WTC11 (cell line): ENCODE measurements at regions not wholly inside any gene's neighbourhood (a gene's known extent, or its start where the extent isn't known, plus 50 kb on each side); places are given as distances from the start of the nearest gene placed in this dataset.

Experiments
- ATAC-seq: fragments of 200-7000 bp; cut with Tn5 transposase; 2 replicates; pipeline ENCODE4 v1.10.0; 2021; ENCODE audit warnings: mild to moderate bottlenecking, moderate library complexity
- CTCF ChIA-PET: fragments of 300-600 bp; sonication (Branson Sonifier 250); formaldehyde crosslinking; loops from one replicate; lab custom pipeline; 2021; ENCODE audit warnings: antibody characterized with exemption; lab: Charles Lee
- POLR2A ChIA-PET: fragments of 350-600 bp; sonication (Branson Sonifier 250); formaldehyde crosslinking; loops from one replicate; lab custom pipeline; 2021; ENCODE audit warnings: antibody characterized with exemption; lab: Charles Lee
- DNase-seq: peaks from one replicate; pipeline ENCODE4 v3.0.0; 2021; ENCODE audit warnings: low spot score
- H3K27ac Mint-ChIP-seq: 2 replicates; pipeline ENCODE4 v1.8.0; 2021; ENCODE audit warnings: mixed read lengths
- H3K27me3 Mint-ChIP-seq: 2 replicates; pipeline ENCODE4 v1.8.0; 2021; ENCODE audit warnings: low read depth, mild to moderate bottlenecking, moderate library complexity, mixed read lengths
- H3K36me3 Mint-ChIP-seq: 2 replicates; pipeline ENCODE4 v1.8.0; 2021; ENCODE audit warnings: mixed read lengths
- H3K4me1 Mint-ChIP-seq: 2 replicates; pipeline ENCODE4 v1.8.0; 2022; ENCODE audit warnings: mixed read lengths
- H3K4me3 Mint-ChIP-seq: 2 replicates; pipeline ENCODE4 v1.8.0; 2021; ENCODE audit warnings: mild to moderate bottlenecking, moderate library complexity, mixed read lengths
- H3K9me3 Mint-ChIP-seq: 2 replicates; pipeline ENCODE4 v1.8.0; 2021; ENCODE audit warnings: mixed read lengths
- AR ChIP-seq: fragments of 250-450 bp; sonication (Bioruptor Pico); IDR thresholded peaks from 2 replicates; pipeline ENCODE4 v1.9.0; 2021; ENCODE audit warnings: mild to moderate bottlenecking
- ATF1 ChIP-seq: sonication (generic); formaldehyde crosslinking; IDR thresholded peaks from 2 replicates; pipeline ENCODE4 v1.8.1; 2023; ENCODE audit warnings: mild to moderate bottlenecking, moderate library complexity, missing genetic modification reagents
- CBFB ChIP-seq: sonication (generic); formaldehyde crosslinking; IDR thresholded peaks from 2 replicates; pipeline ENCODE4 v1.8.1; 2022; ENCODE audit warnings: mild to moderate bottlenecking, low read depth, missing genetic modification reagents
- CDX4 ChIP-seq: fragments of 250-450 bp; sonication (Bioruptor Pico); IDR thresholded peaks from 2 replicates; pipeline ENCODE4 v1.9.0; 2021; ENCODE audit warnings: moderate library complexity, mild to moderate bottlenecking, inconsistent platforms, borderline replicate concordance
- ESRRA ChIP-seq: sonication (generic); formaldehyde crosslinking; IDR thresholded peaks from 2 replicates; pipeline ENCODE4 v1.8.1; 2022; ENCODE audit warnings: mild to moderate bottlenecking, missing genetic modification reagents, borderline replicate concordance
- FOXP4 ChIP-seq: sonication (generic); formaldehyde crosslinking; IDR thresholded peaks from 2 replicates; pipeline ENCODE4 v1.8.0; 2022; ENCODE audit warnings: mild to moderate bottlenecking, missing genetic modification reagents
- GRHL2 ChIP-seq: fragments of 250-450 bp; sonication (Bioruptor Pico); IDR thresholded peaks from 2 replicates; pipeline ENCODE4 v1.8.0; 2022; ENCODE audit warnings: mild to moderate bottlenecking, moderate library complexity; ENCODE audit not compliant: insufficient replicate concordance, severe bottlenecking
- IRF1 ChIP-seq: sonication (generic); formaldehyde crosslinking; IDR thresholded peaks from 2 replicates; pipeline ENCODE4 v1.8.0; 2023; ENCODE audit warnings: missing genetic modification reagents
- MYBL2 ChIP-seq: sonication (generic); formaldehyde crosslinking; IDR thresholded peaks from 2 replicates; pipeline ENCODE4 v1.8.1; 2023; ENCODE audit warnings: mild to moderate bottlenecking, moderate library complexity, missing genetic modification reagents
- OVOL2 ChIP-seq: fragments of 250-450 bp; sonication (Bioruptor Pico); IDR thresholded peaks from 2 replicates; pipeline ENCODE4 v1.9.0; 2021; ENCODE audit warnings: mild to moderate bottlenecking, borderline replicate concordance
- PRRX2 ChIP-seq: fragments of 250-450 bp; sonication (Bioruptor Pico); IDR thresholded peaks from 2 replicates; pipeline ENCODE4 v1.8.0; 2021; ENCODE audit warnings: mild to moderate bottlenecking
- RORB ChIP-seq: fragments of 250-450 bp; sonication (Bioruptor Pico); IDR thresholded peaks from 2 replicates; pipeline ENCODE4 v1.9.0; 2021; ENCODE audit warnings: mild to moderate bottlenecking
- SOX15 ChIP-seq: fragments of 250-450 bp; sonication (Bioruptor Pico); IDR thresholded peaks from 2 replicates; pipeline ENCODE4 v1.9.0; 2021; ENCODE audit warnings: mild to moderate bottlenecking
- TCF7 ChIP-seq: sonication (generic); formaldehyde crosslinking; IDR thresholded peaks from 2 replicates; pipeline ENCODE4 v1.8.0; 2022; ENCODE audit warnings: mild to moderate bottlenecking, low read depth, missing genetic modification reagents, moderate library complexity
- TEAD4 ChIP-seq: sonication (generic); formaldehyde crosslinking; IDR thresholded peaks from 2 replicates; pipeline ENCODE4 v1.8.0; 2022; ENCODE audit warnings: mild to moderate bottlenecking, missing genetic modification reagents
- ZMAT4 ChIP-seq: fragments of 250-450 bp; sonication (Bioruptor Pico); IDR thresholded peaks from 2 replicates; pipeline ENCODE4 v1.9.0; 2021; ENCODE audit warnings: mild to moderate bottlenecking
- ZNF232 ChIP-seq: sonication (generic); formaldehyde crosslinking; IDR thresholded peaks from 2 replicates; pipeline ENCODE4 v1.8.0; 2022; ENCODE audit warnings: mild to moderate bottlenecking, missing genetic modification reagents
- ZNF281 ChIP-seq: sonication (generic); formaldehyde crosslinking; IDR thresholded peaks from 2 replicates; pipeline ENCODE4 v1.8.0; 2023; ENCODE audit warnings: mild to moderate bottlenecking, missing genetic modification reagents
- ZNF317 ChIP-seq: sonication (generic); formaldehyde crosslinking; IDR thresholded peaks from 2 replicates; pipeline ENCODE4 v1.8.1; 2023; ENCODE audit warnings: low read depth, mild to moderate bottlenecking, moderate library complexity, missing genetic modification reagents, borderline replicate concordance
- ZNF416 ChIP-seq: fragments of 250-450 bp; sonication (Bioruptor Pico); IDR thresholded peaks from 2 replicates; pipeline ENCODE4 v1.9.0; 2021; ENCODE audit warnings: mild to moderate bottlenecking, inconsistent platforms
- ZNF512 ChIP-seq: sonication (generic); formaldehyde crosslinking; IDR thresholded peaks from 2 replicates; pipeline ENCODE4 v1.8.1; 2022; ENCODE audit warnings: missing genetic modification reagents, borderline replicate concordance

- no peak for TF ChIP-seq FOXP4 (CRISPR knock-in tag)
- no peak for TF ChIP-seq ZNF232
- no peak for TF ChIP-seq ZNF416 (CRISPR knock-in tag)
- TF ChIP-seq OVOL2: no peak
- TF ChIP-seq RORB (CRISPR knock-in tag): no peak
- no peak for TF ChIP-seq SOX15 (CRISPR knock-in tag)
- TF ChIP-seq, all 79 proteins: peak for 0
Measured at GRCh38 chr9:86459599-86460155, 105.5 kb upstream of the TUT7 start (continued).

- no peak for ATAC-seq
- DNase-seq: no peak
- peaks cover 2% of the 10 kb centered on the region; the same call in 1 of the 2 replicates for H3K27me3 Mint-ChIP-seq
- H3K36me3 Mint-ChIP-seq: no peaks in the 10 kb centered on the region
- no peaks in the 10 kb centered on the region for H3K9me3 Mint-ChIP-seq
- H3K27ac Mint-ChIP-seq: no peak overlapping the region
- ChIA-PET POLR2A (no interaction called here), CTCF (interaction anchor here (2.4 kb wide), 1 partner anchor 25 kb away, joined by 14 read pairs; no protein-coding TSS in a partner anchor)
- no peaks in the 10 kb centered on the region; the same call in 1 of the 2 replicates for H3K4me1 Mint-ChIP-seq
- TF ChIP-seq GRHL2: no peak
- TF ChIP-seq AR: no peak
- no peak for TF ChIP-seq PRRX2 (CRISPR knock-in tag)
- no peak for TF ChIP-seq IRF1 (CRISPR knock-in tag)
- no peak overlapping the region for H3K4me3 Mint-ChIP-seq
Measured at GRCh38 chr9:86459191-86459590, 105.0 kb upstream of the TUT7 start.

GRCh38 chr9:86458191-86458855 is 104.1 kb upstream of the TUT7 start:
- DNase-seq: no peak
- no peaks in the 10 kb centered on the region; the same call in 1 of the 2 replicates for H3K27me3 Mint-ChIP-seq
- TF ChIP-seq TCF7 (CRISPR knock-in tag): no peak
- TF ChIP-seq ZNF317: no peak
- TF ChIP-seq TEAD4 (CRISPR knock-in tag): no peak
- TF ChIP-seq CBFB (CRISPR knock-in tag): no peak
- no peak for TF ChIP-seq IRF1 (CRISPR knock-in tag)
- no peak for TF ChIP-seq MYBL2 (CRISPR knock-in tag)
- no peak for TF ChIP-seq ZNF281 (CRISPR knock-in tag)
- TF ChIP-seq ZNF512 (CRISPR knock-in tag): no peak
- no peak for TF ChIP-seq ZMAT4 (CRISPR knock-in tag)
- TF ChIP-seq CDX4 (CRISPR knock-in tag): no peak
- no peak for TF ChIP-seq ESRRA (CRISPR knock-in tag)
- TF ChIP-seq ATF1 (CRISPR knock-in tag): no peak
- TF ChIP-seq, all 79 proteins: peak for 0
- Mint-ChIP-seq H3K4me3 (no peak overlapping the region), H3K36me3 (no peaks in the 10 kb centered on the region), H3K27ac (no peak overlapping the region; the same call in 1 of the 2 replicates), H3K9me3 (no peaks in the 10 kb centered on the region), H3K4me1 (no peaks in the 10 kb centered on the region; the same call in 1 of the 2 replicates)
- no peak for ATAC-seq
- ChIA-PET POLR2A (no interaction called here), CTCF (interaction anchor here (0.6 to 2.4 kb wide), 4 partner anchors 24 to 649 kb away, joined by 3 to 14 read pairs (median 5); no protein-coding TSS in a partner anchor)
